ENCODE measurements at regions not wholly inside any gene's neighbourhood (a gene's known extent, or its start where the extent isn't known, plus 50 kb on each side); places are given as distances from the start of the nearest gene placed in this dataset.

- no peak for TF ChIP-seq CTCF (IDR thresholded peaks at IDR 0.05)
- TF ChIP-seq POLR2A (IDR thresholded peaks at IDR 0.05), result no peak
Observed at GRCh38 chr6:63394656-63395308, 75.0 kb upstream of the LGSN start.
